Ascending aorta (tissue), 2 donors: ENCODE measurements at regions not wholly inside any gene's neighbourhood (a gene's known extent, or its start where the extent isn't known, plus 50 kb on each side); places are given as distances from the start of the nearest gene placed in this dataset.
A peak's percentile ranks its signal among the peaks of the same experiment; 100 is the strongest.

Experiments used
- DNase-seq, 2 donors: peaks; one replicate each; pipeline ENCODE4 v3.0.0-alpha.2; 2019; ENCODE audit warnings: low spot score in 2 of 2
- H3K27ac ChIP-seq, 2 donors: fragments of 200-600 bp; sonication (generic); one replicate each; pipeline ENCODE4 v1.5.1; 2016 to 2017; ENCODE audit warnings: mild to moderate bottlenecking in 1 of 2
- H3K27me3 ChIP-seq: fragments of 200-600 bp; sonication (generic); one replicate; pipeline ENCODE4 v1.5.1; 2017
- H3K36me3 ChIP-seq, 2 donors: fragments of 200-600 bp; sonication (generic); one replicate each; pipeline ENCODE4 v1.5.1; 2016
- H3K4me1 ChIP-seq, 2 donors: fragments of 200-600 bp; sonication (generic); one replicate each; pipeline ENCODE4 v1.5.1; 2016 to 2017; ENCODE audit warnings: mild to moderate bottlenecking in 1 of 2
- H3K4me3 ChIP-seq, 2 donors: fragments of 200-600 bp; sonication (generic); one replicate each; pipeline ENCODE4 v1.5.1; 2016 to 2017; ENCODE audit warnings: mild to moderate bottlenecking in 1 of 2
- H3K9me3 ChIP-seq, 2 donors: fragments of 200-600 bp; sonication (generic); one replicate each; pipeline ENCODE4 v1.5.1; 2016
- intact Hi-C: fragments of 100-400 bp; cut with DNase I; formaldehyde crosslinking; loops from one replicate; pipeline ENCODE4 v1.15.1; 2023
- TF ChIP-seq, protein P1 (sequence below), 3 experiments: fragments of 200-600 bp in 2 of 3; fragments of 450-650 bp in 1 of 3; sonication (generic) in 2 of 3; IDR thresholded peaks; one replicate each; pipeline ENCODE4 v1.5.1; 2016 to 2019; ENCODE audit warnings: antibody characterized with exemption in 3 of 3, mild to moderate bottlenecking in 1 of 3, moderate library complexity in 1 of 3

DNA sequence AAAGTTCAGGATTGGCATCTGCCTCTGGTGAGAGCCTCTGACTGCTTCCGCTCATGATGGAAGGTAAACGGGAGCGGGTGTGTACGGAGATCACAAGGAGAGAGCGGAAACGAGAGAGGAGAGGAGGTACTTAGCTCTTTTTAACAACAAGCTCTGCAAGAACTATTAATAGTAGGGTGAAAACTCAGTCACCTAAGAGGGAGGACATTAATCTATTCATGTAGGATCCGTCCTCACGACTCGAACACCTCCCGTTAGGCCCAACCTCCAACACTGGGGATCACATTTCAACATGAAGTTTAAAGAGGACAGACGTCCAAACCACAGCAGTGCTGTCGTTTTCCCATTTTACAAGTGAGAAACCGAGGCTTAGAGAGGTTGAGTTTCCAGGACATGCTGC, 173.7 kb downstream of the SLC28A3 start:
- Histone ChIP-seq H3K36me3 (no peaks in the 10 kb centered on the region), H3K27ac (no peak overlapping the region), H3K9me3 (no peaks in the 10 kb centered on the region), H3K27me3 (no peaks in the 10 kb centered on the region), H3K4me3 (no peak overlapping the region), H3K4me1 (no peaks in the 10 kb centered on the region)
- TF ChIP-seq, protein P1, sequence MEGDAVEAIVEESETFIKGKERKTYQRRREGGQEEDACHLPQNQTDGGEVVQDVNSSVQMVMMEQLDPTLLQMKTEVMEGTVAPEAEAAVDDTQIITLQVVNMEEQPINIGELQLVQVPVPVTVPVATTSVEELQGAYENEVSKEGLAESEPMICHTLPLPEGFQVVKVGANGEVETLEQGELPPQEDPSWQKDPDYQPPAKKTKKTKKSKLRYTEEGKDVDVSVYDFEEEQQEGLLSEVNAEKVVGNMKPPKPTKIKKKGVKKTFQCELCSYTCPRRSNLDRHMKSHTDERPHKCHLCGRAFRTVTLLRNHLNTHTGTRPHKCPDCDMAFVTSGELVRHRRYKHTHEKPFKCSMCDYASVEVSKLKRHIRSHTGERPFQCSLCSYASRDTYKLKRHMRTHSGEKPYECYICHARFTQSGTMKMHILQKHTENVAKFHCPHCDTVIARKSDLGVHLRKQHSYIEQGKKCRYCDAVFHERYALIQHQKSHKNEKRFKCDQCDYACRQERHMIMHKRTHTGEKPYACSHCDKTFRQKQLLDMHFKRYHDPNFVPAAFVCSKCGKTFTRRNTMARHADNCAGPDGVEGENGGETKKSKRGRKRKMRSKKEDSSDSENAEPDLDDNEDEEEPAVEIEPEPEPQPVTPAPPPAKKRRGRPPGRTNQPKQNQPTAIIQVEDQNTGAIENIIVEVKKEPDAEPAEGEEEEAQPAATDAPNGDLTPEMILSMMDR (IDR thresholded peaks at IDR 0.05) = no peak
- intact Hi-C loops = no loop called here
- no peak for DNase-seq

DNA sequence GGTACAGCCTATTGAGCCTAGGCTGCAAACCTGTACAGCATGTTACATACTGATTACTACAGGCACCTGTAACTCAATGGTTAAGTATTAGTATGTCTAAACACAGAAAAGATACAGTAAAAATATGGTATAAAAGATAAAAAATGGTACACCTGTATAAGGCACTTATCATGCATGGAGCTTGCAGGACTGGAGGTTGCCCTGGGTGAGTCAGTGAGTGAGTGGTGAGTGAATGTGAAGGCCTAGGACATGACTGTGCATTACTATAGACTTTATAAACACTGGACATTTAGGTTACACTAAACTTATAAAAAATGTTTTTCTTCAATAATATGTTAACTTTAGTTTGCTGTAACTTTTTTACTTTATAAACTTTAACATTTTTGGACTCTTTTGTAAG, 171.3 kb downstream of the SLC28A3 start:
- Histone ChIP-seq H3K36me3 (no peaks in the 10 kb centered on the region), H3K27me3 (no peaks in the 10 kb centered on the region), H3K9me3 (no peaks in the 10 kb centered on the region), H3K4me3 (no peak overlapping the region), H3K4me1 (no peaks in the 10 kb centered on the region), H3K27ac (no peak overlapping the region)
- DNase-seq = no peak
- TF ChIP-seq, protein P1 (IDR thresholded peaks at IDR 0.05) = no peak
- intact Hi-C loops = no loop called here

DNA sequence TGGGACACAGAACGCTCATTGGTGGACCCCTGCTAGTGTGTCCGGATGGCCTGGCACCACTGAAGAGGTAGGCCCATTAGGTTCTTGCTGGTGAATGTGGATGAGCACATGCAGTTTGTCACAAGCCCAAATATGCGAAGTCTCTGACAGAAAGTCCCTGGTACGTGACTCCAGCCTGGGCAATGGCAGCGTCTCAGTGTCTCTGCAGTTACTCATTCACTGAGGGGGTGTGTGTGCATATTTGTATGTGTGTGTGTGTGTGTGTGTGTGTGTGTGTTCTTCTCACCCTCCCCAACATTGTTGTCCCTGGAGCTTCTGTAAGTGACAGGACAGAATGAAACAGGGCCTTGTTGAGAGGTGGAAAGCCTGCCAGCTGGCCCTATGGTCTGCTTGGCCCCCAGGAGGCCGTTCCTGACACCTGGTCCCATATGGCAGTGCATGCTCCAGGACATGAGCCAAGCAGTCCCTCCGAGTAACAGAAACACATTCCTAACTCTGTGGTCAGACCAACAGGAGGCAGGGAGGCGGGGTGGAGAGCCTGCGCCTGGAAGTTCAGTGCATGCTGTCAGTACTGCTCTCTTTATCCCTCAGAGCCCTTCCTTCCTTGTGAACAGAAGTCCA, 169.9 kb downstream of the SLC28A3 start:
- Histone ChIP-seq H3K27me3 (no peaks in the 10 kb centered on the region), H3K9me3 (no peaks in the 10 kb centered on the region), H3K27ac (peak overlapping the region; percentile 3 to 44), H3K4me1 (no peaks in the 10 kb centered on the region), H3K36me3 (no peaks in the 10 kb centered on the region), H3K4me3 (no peak overlapping the region)
- DNase-seq = peak; percentile 11 to 85
- TF ChIP-seq, protein P1 (IDR thresholded peaks at IDR 0.05) = no peak
- intact Hi-C loops = loop anchor here (2.0 to 5.0 kb wide), 3 partner anchors 24 to 233 kb away; no protein-coding TSS in a partner anchor

DNA sequence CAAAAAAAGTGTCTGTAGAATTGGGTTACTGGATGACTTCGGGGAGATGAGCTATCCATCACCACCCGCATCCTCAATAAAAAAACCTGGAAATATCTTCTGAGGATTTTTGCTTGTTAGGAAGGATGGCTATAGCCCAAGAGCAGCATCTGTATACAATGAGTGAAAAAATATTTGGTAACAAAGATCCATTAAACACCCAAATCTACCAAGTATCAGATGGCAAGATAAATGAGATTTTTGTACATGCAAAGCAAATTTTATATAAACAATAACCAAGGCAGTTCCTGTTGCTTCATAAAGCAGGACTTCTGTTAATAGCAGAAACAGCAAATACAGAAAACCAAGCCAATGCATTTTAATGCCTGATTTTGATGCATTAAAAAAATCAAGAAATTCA, 166.6 kb downstream of the SLC28A3 start:
- intact Hi-C loops = loop anchor here (2.0 to 5.0 kb wide), 3 partner anchors 37 to 237 kb away; partner anchors contain the start of genes HNRNPK and RMI1
- TF ChIP-seq, protein P1 (IDR thresholded peaks at IDR 0.05) = no peak
- DNase-seq = no peak
- H3K27ac ChIP-seq = no peak overlapping the region
- H3K9me3 ChIP-seq = no peaks in the 10 kb centered on the region
- no peaks in the 10 kb centered on the region for H3K4me1 ChIP-seq
- H3K36me3 ChIP-seq = no peaks in the 10 kb centered on the region
- H3K27me3 ChIP-seq = no peaks in the 10 kb centered on the region
- no peak overlapping the region for H3K4me3 ChIP-seq

DNA sequence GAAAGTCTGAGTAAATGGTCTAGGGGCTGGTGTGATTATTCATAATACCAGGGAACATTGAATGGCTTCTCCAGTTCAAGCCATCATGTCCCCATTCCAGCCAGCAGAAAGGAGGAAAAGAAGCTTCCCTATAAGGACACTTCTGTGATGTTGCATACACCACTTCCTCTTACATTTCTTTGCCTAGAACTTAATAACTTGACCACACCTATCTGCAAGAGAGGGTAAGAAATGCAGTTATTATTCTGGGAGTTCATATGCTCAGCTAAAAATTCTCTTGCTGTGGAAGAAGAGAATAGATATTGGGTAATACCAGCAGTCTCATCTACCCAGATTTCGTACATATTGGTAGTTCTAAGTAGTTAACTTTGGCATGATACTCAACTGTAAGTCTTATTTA, 166.1 kb downstream of the SLC28A3 start:
- no peaks in the 10 kb centered on the region for H3K9me3 ChIP-seq
- H3K36me3 ChIP-seq = no peaks in the 10 kb centered on the region
- H3K4me3 ChIP-seq = no peak overlapping the region
- no peak overlapping the region for H3K27ac ChIP-seq
- intact Hi-C loops = loop anchor here (5.0 kb wide), 2 partner anchors 37 to 237 kb away; no protein-coding TSS in a partner anchor
- TF ChIP-seq, protein P1 (IDR thresholded peaks at IDR 0.05) = no peak
- no peaks in the 10 kb centered on the region for H3K4me1 ChIP-seq
- no peak for DNase-seq
- H3K27me3 ChIP-seq = no peaks in the 10 kb centered on the region
